NT2/D1 (cell line): ENCODE measurements at regions not wholly inside any gene's neighbourhood (a gene's known extent, or its start where the extent isn't known, plus 50 kb on each side); places are given as distances from the start of the nearest gene placed in this dataset.

Source experiments
- SUZ12 ChIP-seq: IDR thresholded peaks from 2 replicates; pipeline ENCODE4 v1.6.1; 2011; ENCODE audit not compliant: insufficient read length, insufficient read depth; ENCODE audit errors: extremely low read depth
- YY1 ChIP-seq: IDR thresholded peaks from 2 replicates; pipeline ENCODE4 v1.6.1; 2011; ENCODE audit not compliant: insufficient read length, insufficient read depth
- ZNF274 ChIP-seq: IDR thresholded peaks from 2 replicates; pipeline ENCODE4 v1.6.1; 2011; ENCODE audit warnings: mild to moderate bottlenecking, low read depth, low read length

GRCh38 chr6:50956014-50956413 lies 137.3 kb downstream of the TFAP2B start:
- TF ChIP-seq ZNF274 = no peak
- TF ChIP-seq YY1 = no peak
- no peak for TF ChIP-seq SUZ12
